Peyer's patch (tissue), 4 donors: ENCODE measurements at regions not wholly inside any gene's neighbourhood (a gene's known extent, or its start where the extent isn't known, plus 50 kb on each side); places are given as distances from the start of the nearest gene placed in this dataset.

Experiments used
- POLR2A ChIP-seq, 2 donors: fragments of 450-650 bp; IDR thresholded peaks; one replicate each; pipeline ENCODE4 v1.5.1; 2017; ENCODE audit warnings: antibody characterized with exemption in 2 of 2, mild to moderate bottlenecking in 2 of 2, moderate library complexity in 2 of 2
- TF ChIP-seq, protein P1 (sequence below), 6 experiments: fragments of 450-650 bp in 4 of 6; fragments of 200-600 bp in 2 of 6; sonication (generic) in 1 of 6; IDR thresholded peaks; one replicate each; pipeline ENCODE4 v1.5.1; 2017 to 2019; ENCODE audit warnings: antibody characterized with exemption in 6 of 6, mild to moderate bottlenecking in 3 of 6, moderate library complexity in 1 of 6

- TF ChIP-seq, protein P1, sequence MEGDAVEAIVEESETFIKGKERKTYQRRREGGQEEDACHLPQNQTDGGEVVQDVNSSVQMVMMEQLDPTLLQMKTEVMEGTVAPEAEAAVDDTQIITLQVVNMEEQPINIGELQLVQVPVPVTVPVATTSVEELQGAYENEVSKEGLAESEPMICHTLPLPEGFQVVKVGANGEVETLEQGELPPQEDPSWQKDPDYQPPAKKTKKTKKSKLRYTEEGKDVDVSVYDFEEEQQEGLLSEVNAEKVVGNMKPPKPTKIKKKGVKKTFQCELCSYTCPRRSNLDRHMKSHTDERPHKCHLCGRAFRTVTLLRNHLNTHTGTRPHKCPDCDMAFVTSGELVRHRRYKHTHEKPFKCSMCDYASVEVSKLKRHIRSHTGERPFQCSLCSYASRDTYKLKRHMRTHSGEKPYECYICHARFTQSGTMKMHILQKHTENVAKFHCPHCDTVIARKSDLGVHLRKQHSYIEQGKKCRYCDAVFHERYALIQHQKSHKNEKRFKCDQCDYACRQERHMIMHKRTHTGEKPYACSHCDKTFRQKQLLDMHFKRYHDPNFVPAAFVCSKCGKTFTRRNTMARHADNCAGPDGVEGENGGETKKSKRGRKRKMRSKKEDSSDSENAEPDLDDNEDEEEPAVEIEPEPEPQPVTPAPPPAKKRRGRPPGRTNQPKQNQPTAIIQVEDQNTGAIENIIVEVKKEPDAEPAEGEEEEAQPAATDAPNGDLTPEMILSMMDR (IDR thresholded peaks at IDR 0.05), result no peak
- no peak for TF ChIP-seq POLR2A (IDR thresholded peaks at IDR 0.05)
Measured at GRCh38 chr1:2935184-2935583, 86.1 kb upstream of the ACTRT2 start.
